ENCODE measurements at regions not wholly inside any gene's neighbourhood (a gene's known extent, or its start where the extent isn't known, plus 50 kb on each side); places are given as distances from the start of the nearest gene placed in this dataset.

- H3K36me3 ChIP-seq: no peaks in the 10 kb centered on the region
- WGBS: 45% methylated on average over 1 of the region's 1 CpG
- H3K27me3 ChIP-seq: peaks cover 5% of the 10 kb centered on the region
- no peak overlapping the region for H3K27ac ChIP-seq
- no peaks in the 10 kb centered on the region for H3K9me3 ChIP-seq
- no peak for TF ChIP-seq EP300 (IDR thresholded peaks at IDR 0.05)
- no peak for TF ChIP-seq POLR2A (IDR thresholded peaks at IDR 0.05)
- no peak for TF ChIP-seq POLR2AphosphoS5 (IDR thresholded peaks at IDR 0.05)
- TF ChIP-seq, protein P1, sequence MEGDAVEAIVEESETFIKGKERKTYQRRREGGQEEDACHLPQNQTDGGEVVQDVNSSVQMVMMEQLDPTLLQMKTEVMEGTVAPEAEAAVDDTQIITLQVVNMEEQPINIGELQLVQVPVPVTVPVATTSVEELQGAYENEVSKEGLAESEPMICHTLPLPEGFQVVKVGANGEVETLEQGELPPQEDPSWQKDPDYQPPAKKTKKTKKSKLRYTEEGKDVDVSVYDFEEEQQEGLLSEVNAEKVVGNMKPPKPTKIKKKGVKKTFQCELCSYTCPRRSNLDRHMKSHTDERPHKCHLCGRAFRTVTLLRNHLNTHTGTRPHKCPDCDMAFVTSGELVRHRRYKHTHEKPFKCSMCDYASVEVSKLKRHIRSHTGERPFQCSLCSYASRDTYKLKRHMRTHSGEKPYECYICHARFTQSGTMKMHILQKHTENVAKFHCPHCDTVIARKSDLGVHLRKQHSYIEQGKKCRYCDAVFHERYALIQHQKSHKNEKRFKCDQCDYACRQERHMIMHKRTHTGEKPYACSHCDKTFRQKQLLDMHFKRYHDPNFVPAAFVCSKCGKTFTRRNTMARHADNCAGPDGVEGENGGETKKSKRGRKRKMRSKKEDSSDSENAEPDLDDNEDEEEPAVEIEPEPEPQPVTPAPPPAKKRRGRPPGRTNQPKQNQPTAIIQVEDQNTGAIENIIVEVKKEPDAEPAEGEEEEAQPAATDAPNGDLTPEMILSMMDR (IDR thresholded peaks at IDR 0.05): no peak
- no peak for DNase-seq (ENCODE audit: low spot score in 2 of 2)
- H3K4me3 ChIP-seq: no peak overlapping the region
- H3K4me1 ChIP-seq: no peaks in the 10 kb centered on the region
Observed at GRCh38 chr7:127530148-127530547, 55.2 kb downstream of the GCC1 start.

DNA sequence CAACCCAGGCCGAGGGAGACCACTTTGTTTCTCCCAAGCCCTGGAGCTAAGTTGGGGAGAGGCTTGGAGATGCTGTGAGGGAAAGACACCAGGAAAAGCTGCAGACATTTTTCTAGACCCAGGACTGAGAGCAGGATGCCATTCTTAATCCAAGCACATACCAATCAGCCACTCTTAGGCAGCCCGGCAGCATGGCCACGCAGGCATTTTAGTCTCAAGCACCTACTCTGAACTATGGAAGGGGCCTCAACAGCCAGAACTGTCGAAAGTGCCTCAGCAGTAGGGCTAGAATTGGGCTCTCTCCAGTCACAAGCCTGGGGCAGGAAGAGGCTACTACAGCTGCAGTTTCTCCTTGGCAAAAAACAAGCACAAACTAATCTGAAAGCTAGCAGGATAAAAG is 57.8 kb downstream of the GCC1 start:
- Histone ChIP-seq H3K36me3 (no peaks in the 10 kb centered on the region), H3K27me3 (no peaks in the 10 kb centered on the region), H3K9me3 (no peaks in the 10 kb centered on the region), H3K4me1 (no peaks in the 10 kb centered on the region), H3K27ac (no peak overlapping the region), H3K4me3 (no peak overlapping the region)
- 49% methylated on average over 3 of the region's 4 CpGs for WGBS
- TF ChIP-seq POLR2AphosphoS5 (IDR thresholded peaks at IDR 0.05) (no peak), EP300 (IDR thresholded peaks at IDR 0.05) (no peak), POLR2A (IDR thresholded peaks at IDR 0.05) (no peak)
- TF ChIP-seq, protein P1 (IDR thresholded peaks at IDR 0.05): no peak
- no peak for DNase-seq (ENCODE audit: low spot score in 2 of 2)

- Histone ChIP-seq H3K4me1 (no peaks in the 10 kb centered on the region), H3K36me3 (no peaks in the 10 kb centered on the region), H3K27ac (no peak overlapping the region), H3K4me3 (no peak overlapping the region), H3K9me3 (peaks cover 3% of the 10 kb centered on the region), H3K27me3 (no peaks in the 10 kb centered on the region)
- WGBS: 65% methylated on average over 5 of the region's 5 CpGs
- DNase-seq (ENCODE audit: low spot score in 2 of 2): no peak
- TF ChIP-seq POLR2AphosphoS5 (IDR thresholded peaks at IDR 0.05) (no peak), EP300 (IDR thresholded peaks at IDR 0.05) (no peak), POLR2A (IDR thresholded peaks at IDR 0.05) (no peak)
- TF ChIP-seq, protein P1 (IDR thresholded peaks at IDR 0.05): no peak
Observed at GRCh38 chr7:127525866-127526480, 59.4 kb downstream of the GCC1 start.

DNA sequence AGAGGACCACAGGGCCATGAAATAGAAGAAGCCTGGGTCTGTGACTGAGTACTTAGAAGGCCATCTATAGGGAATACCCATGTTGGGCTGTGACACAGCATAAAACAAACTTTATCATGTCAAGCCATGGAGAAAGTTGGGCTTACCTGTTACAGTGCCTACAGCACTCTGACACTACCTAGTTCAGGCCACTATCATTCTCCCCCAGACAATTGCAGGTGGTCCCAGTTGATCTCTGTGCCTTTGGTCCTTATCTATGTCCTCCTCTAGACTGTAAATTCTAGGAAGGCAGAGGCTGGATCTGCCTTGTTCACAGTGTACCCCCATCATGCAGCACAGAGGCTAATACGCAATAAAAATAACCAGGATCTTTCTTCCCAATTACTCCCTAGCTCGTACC is 69.1 kb downstream of the GCC1 start:
- DNase-seq (ENCODE audit: low spot score in 2 of 2): no peak
- Histone ChIP-seq H3K27me3 (peaks cover 2% of the 10 kb centered on the region), H3K27ac (no peak overlapping the region), H3K36me3 (no peaks in the 10 kb centered on the region), H3K4me1 (no peaks in the 10 kb centered on the region), H3K4me3 (no peak overlapping the region), H3K9me3 (no peaks in the 10 kb centered on the region)
- no peak for TF ChIP-seq POLR2A (IDR thresholded peaks at IDR 0.05)
- no peak for TF ChIP-seq POLR2AphosphoS5 (IDR thresholded peaks at IDR 0.05)
- TF ChIP-seq EP300 (IDR thresholded peaks at IDR 0.05): no peak
- TF ChIP-seq, protein P1 (IDR thresholded peaks at IDR 0.05): no peak
- 77% methylated on average over 2 of the region's 2 CpGs for WGBS

DNA sequence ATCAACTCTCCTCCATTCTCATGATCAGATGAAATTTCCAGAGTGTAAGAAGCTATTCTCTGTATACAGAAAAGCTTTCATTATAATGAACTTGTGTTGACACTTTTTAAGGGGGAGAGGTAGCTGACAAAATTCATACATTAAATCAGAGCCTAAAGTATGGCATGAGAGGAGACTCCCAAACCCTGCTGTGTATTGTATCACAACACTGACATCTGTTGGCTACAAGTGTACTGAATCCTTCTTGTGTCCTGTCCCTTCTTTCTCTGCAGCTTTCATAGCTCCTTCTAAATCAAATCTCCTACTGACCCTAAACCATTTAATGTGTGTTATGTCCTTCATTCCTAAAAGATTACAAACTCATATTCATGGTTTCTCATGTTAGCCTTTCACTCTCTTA is 70.9 kb downstream of the GCC1 start:
- peaks cover 6% of the 10 kb centered on the region for H3K27me3 ChIP-seq
- H3K27ac ChIP-seq: no peak overlapping the region
- DNase-seq (ENCODE audit: low spot score in 2 of 2): no peak
- H3K4me3 ChIP-seq: no peak overlapping the region
- TF ChIP-seq EP300 (IDR thresholded peaks at IDR 0.05) (no peak), POLR2AphosphoS5 (IDR thresholded peaks at IDR 0.05) (no peak), POLR2A (IDR thresholded peaks at IDR 0.05) (no peak)
- TF ChIP-seq, protein P1 (IDR thresholded peaks at IDR 0.05): no peak
- H3K9me3 ChIP-seq: no peaks in the 10 kb centered on the region
- no peaks in the 10 kb centered on the region for H3K4me1 ChIP-seq
- H3K36me3 ChIP-seq: no peaks in the 10 kb centered on the region
